ENCODE measurements at regions not wholly inside any gene's neighbourhood (a gene's known extent, or its start where the extent isn't known, plus 50 kb on each side); places are given as distances from the start of the nearest gene placed in this dataset.
"Not testable (repeated sequence)": the region's sequence is repeated elsewhere in the genome, so short reads cannot be mapped to it uniquely, and the experiment has no call there.

DNA sequence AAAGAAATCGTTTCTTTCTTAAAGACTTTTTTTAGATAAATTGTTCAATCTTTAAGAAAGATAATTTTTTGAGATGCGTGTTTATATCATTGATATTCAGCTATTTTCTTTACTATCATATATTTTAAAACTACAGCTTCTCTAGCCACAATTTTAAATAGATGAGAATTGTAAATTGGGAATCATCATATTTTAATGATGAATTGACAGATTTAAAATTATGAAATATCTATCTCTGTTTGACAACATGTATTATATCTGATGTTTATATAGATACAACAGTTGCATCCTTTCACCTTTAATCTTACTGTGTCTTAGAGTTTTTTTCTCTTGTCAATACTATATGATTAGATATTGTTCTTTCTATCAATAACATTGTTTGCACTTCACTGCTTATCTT lies 762.3 kb upstream of the GJE1 start:
- Histone ChIP-seq H3K4me1 (replicated peaks in 1 of 2) (no peaks in the 10 kb centered on the region), H3K4me3 (no peak overlapping the region), H3K27me3 (no peaks in the 10 kb centered on the region), H3K9me3 (replicated peaks in 1 of 3) (no peaks in the 10 kb centered on the region), H3K36me3 (replicated peaks in 1 of 2) (no peaks in the 10 kb centered on the region), H3K27ac (no peak overlapping the region)
- 75 to 86% (median 81%) methylated on average over 2 of the region's 2 CpGs for WGBS, 4 donors
- no peak for DNase-seq
- TF ChIP-seq CTCF (IDR thresholded peaks at IDR 0.05): no peak
- no peak for TF ChIP-seq POLR2A (IDR thresholded peaks at IDR 0.05)
- intact Hi-C loops (cut with DNase I): no loop called here

GRCh38 chr6:141366796-141367195 lies 765.9 kb upstream of the GJE1 start:
- 82 to 92% (median 88%) methylated on average over 1 of the region's 1 CpG for WGBS, 4 donors
- H3K9me3 ChIP-seq (replicated peaks in 1 of 3); H3K4me1 ChIP-seq (replicated peaks in 1 of 2); DNase-seq; H3K27me3 ChIP-seq; H3K36me3 ChIP-seq (replicated peaks in 1 of 2); intact Hi-C loops (cut with DNase I); H3K4me3 ChIP-seq; H3K27ac ChIP-seq: not testable (repeated sequence)

DNA sequence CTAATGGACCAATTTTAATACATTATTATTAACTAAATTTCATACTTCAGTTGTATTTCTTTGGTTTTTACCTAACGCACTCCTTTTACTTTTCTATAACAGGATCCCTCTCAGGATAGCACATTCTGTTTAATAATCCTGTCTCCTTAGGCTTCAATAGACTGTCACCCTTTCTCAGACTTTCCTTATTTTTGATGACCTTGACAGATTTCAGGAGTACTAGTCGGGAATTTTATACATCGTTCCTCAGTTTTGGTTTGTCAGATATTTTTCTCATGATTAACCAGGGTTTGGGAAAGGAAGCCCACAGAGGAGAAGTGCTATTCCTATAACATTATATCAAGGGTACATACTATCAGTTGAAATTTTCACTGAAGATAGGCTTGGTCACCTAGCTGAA lies 768.0 kb upstream of the GJE1 start:
- 71 to 92% (median 80%) methylated on average over 3 of the region's 3 CpGs for WGBS, 4 donors
- intact Hi-C loops (cut with DNase I): no loop called here
- no peak for TF ChIP-seq POLR2A (IDR thresholded peaks at IDR 0.05)
- no peak for TF ChIP-seq CTCF (IDR thresholded peaks at IDR 0.05)
- Histone ChIP-seq H3K27me3 (no peaks in the 10 kb centered on the region), H3K9me3 (replicated peaks in 1 of 3) (no peaks in the 10 kb centered on the region), H3K4me3 (no peak overlapping the region), H3K27ac (no peak overlapping the region), H3K36me3 (replicated peaks in 1 of 2) (no peaks in the 10 kb centered on the region), H3K4me1 (replicated peaks in 1 of 2) (no peaks in the 10 kb centered on the region)
- no peak for DNase-seq

DNA sequence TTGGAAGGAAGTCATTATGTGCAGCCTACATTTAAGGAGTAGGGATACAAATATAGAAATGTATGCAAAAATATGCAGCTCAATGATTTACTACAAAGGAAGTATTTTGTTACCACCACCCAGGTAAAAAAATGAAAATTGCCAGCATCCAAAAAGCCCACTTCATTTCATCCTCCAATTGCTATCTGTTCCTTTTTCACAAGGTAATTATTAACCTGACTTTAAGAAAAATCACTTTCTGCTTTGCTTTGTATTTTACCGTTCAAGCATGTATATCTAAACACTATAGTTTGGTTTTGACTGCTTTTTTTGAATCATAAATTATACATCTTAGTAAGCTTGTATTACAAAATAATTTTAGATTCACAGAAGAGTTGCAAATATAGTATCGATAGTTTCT lies 768.5 kb upstream of the GJE1 start:
- intact Hi-C loops (cut with DNase I): no loop called here

More for the DNA sequence above, 768.5 kb upstream of the GJE1 start:
- Histone ChIP-seq H3K4me1 (replicated peaks in 1 of 2) (no peaks in the 10 kb centered on the region), H3K27ac (no peak overlapping the region), H3K9me3 (replicated peaks in 1 of 3) (no peaks in the 10 kb centered on the region), H3K27me3 (no peaks in the 10 kb centered on the region), H3K4me3 (no peak overlapping the region), H3K36me3 (replicated peaks in 1 of 2) (no peaks in the 10 kb centered on the region)
- DNase-seq: no peak
- WGBS, 4 donors: 84 to 91% (median 88%) methylated on average over 2 of the region's 2 CpGs
- TF ChIP-seq POLR2A (IDR thresholded peaks at IDR 0.05) (no peak), CTCF (IDR thresholded peaks at IDR 0.05) (no peak)
